ENCODE measurements at regions not wholly inside any gene's neighbourhood (a gene's known extent, or its start where the extent isn't known, plus 50 kb on each side); places are given as distances from the start of the nearest gene placed in this dataset.

DNA sequence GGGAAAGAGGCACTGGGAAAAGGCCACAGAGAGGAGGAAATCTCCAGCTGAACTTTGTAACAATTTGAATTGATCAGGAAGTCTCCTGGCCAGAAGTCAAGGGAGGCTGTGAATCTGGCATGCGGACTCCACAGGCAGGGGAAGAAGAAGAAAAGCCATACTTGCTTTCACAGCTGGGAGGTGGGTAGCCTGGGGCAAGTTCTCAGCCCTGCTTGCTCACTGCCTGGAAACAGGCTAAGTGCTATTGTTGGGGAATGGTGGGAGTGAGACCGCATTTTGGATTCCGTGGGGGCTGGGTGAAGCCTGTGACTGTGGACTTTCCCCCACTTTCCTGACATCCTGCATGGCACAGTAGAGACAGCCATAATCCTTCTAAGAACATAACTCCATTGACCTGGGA, 168.8 kb upstream of the CD96 start:
- no peaks in the 10 kb centered on the region for H3K27me3 ChIP-seq (ENCODE audit: insufficient read depth)
- H3K79me2 ChIP-seq (replicated peaks; ENCODE audit: insufficient read depth): no peaks in the 10 kb centered on the region
- H3K36me3 ChIP-seq (ENCODE audit: insufficient read depth): no peaks in the 10 kb centered on the region; the same call in 1 of the 2 replicates
- peaks cover 4% of the 10 kb centered on the region for H3K27me3 Mint-ChIP-seq (ENCODE audit: insufficient read depth, low read depth, poor library complexity)
- H3K4me2 ChIP-seq: no peak overlapping the region
- no peak overlapping the region for H3K27ac ChIP-seq (ENCODE audit: low read depth)
- no peaks in the 10 kb centered on the region for H3K4me1 Mint-ChIP-seq
- H3K4me3 ChIP-seq: no peak overlapping the region
- no peak for TF ChIP-seq STAT1 (IDR thresholded peaks at IDR 0.05; ENCODE audit: unreplicated experiment)
- no peak for TF ChIP-seq REST (IDR thresholded peaks at IDR 0.05; ENCODE audit: unreplicated experiment)
- no peak for TF ChIP-seq CTCF (conservative IDR thresholded peaks at IDR 0.05; ENCODE audit: low read depth in 2 of 2)
- no peak for TF ChIP-seq NANOG (IDR thresholded peaks at IDR 0.05; ENCODE audit: borderline replicate concordance)
- no peak for TF ChIP-seq ETS1 (IDR thresholded peaks at IDR 0.05)
- TF ChIP-seq EZH2 (IDR thresholded peaks at IDR 0.05; ENCODE audit: low read depth, unreplicated experiment): no peak
- TF ChIP-seq POLR2AphosphoS5 (IDR thresholded peaks at IDR 0.05; ENCODE audit: low read depth): no peak
- H3K9me2 ChIP-seq (ENCODE audit: insufficient read depth): peaks cover 12% of the 10 kb centered on the region; the same call in 1 of the 2 replicates
- H3K9me3 Mint-ChIP-seq: peaks cover 42% of the 10 kb centered on the region
- ATAC-seq (no peak), DNase-seq (ENCODE audit: low spot score) (no peak)
- no peak overlapping the region for H3K27ac Mint-ChIP-seq
- no peak overlapping the region for H2AFZ ChIP-seq
- H4K20me1 ChIP-seq (replicated peaks; ENCODE audit: insufficient read depth): no peaks in the 10 kb centered on the region
- H3K4me1 ChIP-seq (ENCODE audit: insufficient read depth): no peaks in the 10 kb centered on the region
- no peak overlapping the region for H3K4me3 Mint-ChIP-seq
- H3K36me3 Mint-ChIP-seq (ENCODE audit: low read depth): peaks cover 33% of the 10 kb centered on the region
- no peaks in the 10 kb centered on the region for H3F3A ChIP-seq (replicated peaks; ENCODE audit: low read depth)

GRCh38 chr3:111373861-111374260, 168.1 kb upstream of the CD96 start:
- Histone ChIP-seq H3F3A (replicated peaks; ENCODE audit: low read depth) (no peaks in the 10 kb centered on the region), H3K4me2 (no peak overlapping the region), H3K79me2 (replicated peaks; ENCODE audit: insufficient read depth) (no peaks in the 10 kb centered on the region), H3K36me3 (ENCODE audit: insufficient read depth) (no peaks in the 10 kb centered on the region; the same call in 1 of the 2 replicates), H3K4me3 (no peak overlapping the region), H3K27ac (ENCODE audit: low read depth) (no peak overlapping the region), H2AFZ (no peak overlapping the region), H3K4me1 (ENCODE audit: insufficient read depth) (no peaks in the 10 kb centered on the region), H3K27me3 (ENCODE audit: insufficient read depth) (no peaks in the 10 kb centered on the region), H3K9me2 (ENCODE audit: insufficient read depth) (0 out of 2 replicates have a peak, but pooled peaks cover 8% of the 10 kb centered on the region), H4K20me1 (replicated peaks; ENCODE audit: insufficient read depth) (no peaks in the 10 kb centered on the region)
- H3K36me3 Mint-ChIP-seq (ENCODE audit: low read depth): peaks cover 33% of the 10 kb centered on the region
- DNase-seq (ENCODE audit: low spot score) (no peak), ATAC-seq (no peak)
- H3K4me1 Mint-ChIP-seq: no peaks in the 10 kb centered on the region
- H3K27ac Mint-ChIP-seq: no peak overlapping the region
- no peak overlapping the region for H3K4me3 Mint-ChIP-seq
- peaks cover 4% of the 10 kb centered on the region for H3K27me3 Mint-ChIP-seq (ENCODE audit: insufficient read depth, low read depth, poor library complexity)
- H3K9me3 Mint-ChIP-seq: peaks cover 42% of the 10 kb centered on the region
- TF ChIP-seq CREB1 (CRISPR knock-in tag; IDR thresholded peaks at IDR 0.05; ENCODE audit: low read depth): no peak
- TF ChIP-seq ZNF331 (CRISPR knock-in tag; IDR thresholded peaks at IDR 0.05; ENCODE audit: low read depth): no peak
- TF ChIP-seq ZNF114 (CRISPR knock-in tag; IDR thresholded peaks at IDR 0.05): no peak
- no peak for TF ChIP-seq EZH2phosphoT487 (IDR thresholded peaks at IDR 0.05; ENCODE audit: unreplicated experiment)
- no peak for TF ChIP-seq NANOG (IDR thresholded peaks at IDR 0.05; ENCODE audit: borderline replicate concordance)
- TF ChIP-seq ETS1 (IDR thresholded peaks at IDR 0.05): no peak
